Esophagus squamous epithelium (tissue), 5 donors: ENCODE measurements at regions not wholly inside any gene's neighbourhood (a gene's known extent, or its start where the extent isn't known, plus 50 kb on each side); places are given as distances from the start of the nearest gene placed in this dataset.

Source experiments
- DNase-seq: peaks from one replicate; lab custom pipeline; 2025; lab: John Stamatoyannopoulos, UW
- H3K27ac ChIP-seq, 4 donors: fragments of 200-600 bp; sonication (generic); one replicate each; pipeline ENCODE4 v1.5.1; 2016 to 2019; ENCODE audit warnings: mild to moderate bottlenecking in 1 of 4
- H3K27me3 ChIP-seq, 4 donors: fragments of 200-600 bp; sonication (generic); 1 replicate in 3 of 4; 2 replicates in 1 of 4; pipeline versions ENCODE4 v1.5.1 to v1.6.0; 2017 to 2021; ENCODE audit warnings: antibody characterized with exemption in 1 of 4
- H3K36me3 ChIP-seq, 3 donors: fragments of 200-600 bp; sonication (generic); one replicate each; pipeline ENCODE4 v1.5.1; 2016 to 2019
- H3K4me1 ChIP-seq, 3 donors: fragments of 200-600 bp; sonication (generic); one replicate each; pipeline ENCODE4 v1.5.1; 2017 to 2019
- H3K4me3 ChIP-seq, 4 donors: fragments of 200-600 bp; sonication (generic); 1 replicate in 3 of 4; 2 replicates in 1 of 4; pipeline ENCODE4 v1.5.1; 2016 to 2019; ENCODE audit warnings: mild to moderate bottlenecking in 2 of 4, moderate library complexity in 1 of 4
- H3K9me3 ChIP-seq, 3 donors: fragments of 200-600 bp; sonication (generic); one replicate each; pipeline ENCODE4 v1.5.1; 2016 to 2019
- CTCF ChIP-seq, 6 experiments: fragments of 450-650 bp in 4 of 6; fragments of 200-600 bp in 2 of 6; sonication (generic) in 2 of 6; IDR thresholded peaks; one replicate each; pipeline ENCODE4 v1.5.1; 2016 to 2019; ENCODE audit warnings: antibody characterized with exemption in 6 of 6, mild to moderate bottlenecking in 4 of 6, moderate library complexity in 4 of 6
- POLR2A ChIP-seq, 4 donors: fragments of 450-650 bp; IDR thresholded peaks; one replicate each; pipeline ENCODE4 v1.6.1; 2017; ENCODE audit warnings: antibody characterized with exemption in 4 of 4, mild to moderate bottlenecking in 4 of 4, moderate library complexity in 3 of 4
- WGBS, 2 donors: methylation state at CpG; one replicate each; pipeline ENCODE4 v1.1.5; 2018; 5-methylcytosine and 5-hydroxymethylcytosine counted together
- intact Hi-C: fragments of 100-400 bp; cut with DNase I; formaldehyde crosslinking; loops from one replicate; pipeline ENCODE4 v1.15.0; 2022
- donor health status: DM: yes; HTN: yes; CAD: no.

GRCh38 chr2:138902239-138902871 lies 122.2 kb upstream of the NXPH2 start:
- no peaks in the 10 kb centered on the region for H3K27me3 ChIP-seq
- H3K27ac ChIP-seq = no peak overlapping the region
- H3K4me1 ChIP-seq = no peaks in the 10 kb centered on the region
- intact Hi-C loops = no loop called here
- no peaks in the 10 kb centered on the region for H3K36me3 ChIP-seq
- DNase-seq = no peak
- no peak overlapping the region for H3K4me3 ChIP-seq
- TF ChIP-seq POLR2A (IDR thresholded peaks at IDR 0.05) (no peak), CTCF (IDR thresholded peaks at IDR 0.05) (no peak)
- WGBS, 2 donors = 93 to 96% methylated on average over 9 to 17 of the region's 29 CpGs
- H3K9me3 ChIP-seq = no peaks in the 10 kb centered on the region

DNA sequence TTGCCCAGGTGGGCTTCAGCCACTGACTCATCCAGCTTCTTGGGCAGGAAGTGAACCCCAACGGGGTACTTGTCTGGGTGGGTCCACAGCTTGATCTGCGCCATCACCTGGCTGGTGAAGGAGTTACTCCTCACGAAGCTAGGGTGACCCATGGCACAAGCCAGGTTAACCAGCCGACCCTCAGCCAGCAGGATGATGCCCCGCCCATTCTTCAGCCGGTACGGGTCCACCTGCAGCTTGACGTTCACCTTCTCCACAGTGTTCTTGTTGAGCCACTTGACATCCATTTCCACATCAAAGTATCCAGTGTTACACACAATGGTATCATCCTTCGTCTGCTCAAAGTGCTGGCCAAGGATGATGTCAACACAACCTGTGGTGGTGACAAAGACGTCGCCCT lies 121.3 kb upstream of the NXPH2 start:
- DNase-seq = no peak
- WGBS, 2 donors = 87 to 92% methylated on average over 10 to 11 of the region's 11 CpGs
- Histone ChIP-seq H3K4me1 (no peaks in the 10 kb centered on the region), H3K27ac (no peak overlapping the region), H3K4me3 (no peak overlapping the region), H3K27me3 (no peaks in the 10 kb centered on the region), H3K36me3 (no peaks in the 10 kb centered on the region), H3K9me3 (no peaks in the 10 kb centered on the region)
- TF ChIP-seq POLR2A (IDR thresholded peaks at IDR 0.05) (no peak), CTCF (IDR thresholded peaks at IDR 0.05) (no peak)
- intact Hi-C loops = no loop called here

GRCh38 chr2:138898855-138899254 lies 118.7 kb upstream of the NXPH2 start:
- Histone ChIP-seq H3K9me3 (no peaks in the 10 kb centered on the region), H3K36me3 (no peaks in the 10 kb centered on the region), H3K27me3 (no peaks in the 10 kb centered on the region), H3K4me3 (no peak overlapping the region), H3K27ac (no peak overlapping the region), H3K4me1 (no peaks in the 10 kb centered on the region)
- intact Hi-C loops = no loop called here
- no peak for DNase-seq
- TF ChIP-seq POLR2A (IDR thresholded peaks at IDR 0.05) = no peak
- no peak for TF ChIP-seq CTCF (IDR thresholded peaks at IDR 0.05)

- TF ChIP-seq POLR2A (IDR thresholded peaks at IDR 0.05) (no peak), CTCF (IDR thresholded peaks at IDR 0.05) (no peak)
- Histone ChIP-seq H3K4me1 (no peaks in the 10 kb centered on the region), H3K27ac (no peak overlapping the region), H3K9me3 (no peaks in the 10 kb centered on the region), H3K4me3 (no peak overlapping the region), H3K36me3 (no peaks in the 10 kb centered on the region), H3K27me3 (no peaks in the 10 kb centered on the region)
- 79 to 90% methylated on average over 12 of the region's 12 CpGs for WGBS, 2 donors
- DNase-seq = no peak
- intact Hi-C loops = no loop called here
Measured at GRCh38 chr2:138897274-138897673, 117.1 kb upstream of the NXPH2 start.

DNA sequence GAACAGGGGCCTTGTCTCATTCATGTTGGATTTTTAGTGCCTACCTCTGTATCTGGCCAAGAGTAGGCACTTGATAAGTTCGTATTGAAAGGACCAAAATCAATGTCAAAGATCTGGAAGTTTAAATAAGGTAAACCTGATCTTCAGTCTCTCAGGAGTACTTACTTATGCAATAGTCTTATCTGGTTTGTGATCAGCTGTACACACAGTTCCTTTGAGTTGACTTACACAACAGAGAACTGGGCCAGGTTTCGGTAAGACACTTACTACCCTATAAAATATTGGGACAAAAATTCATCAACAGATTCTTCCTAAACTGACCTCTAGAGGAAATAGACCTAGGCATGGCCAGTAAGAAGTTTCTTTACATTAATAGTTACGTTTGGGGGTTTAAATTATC lies 113.6 kb upstream of the NXPH2 start:
- no peaks in the 10 kb centered on the region for H3K9me3 ChIP-seq
- no peaks in the 10 kb centered on the region for H3K27me3 ChIP-seq
- no peak for DNase-seq
- no peak overlapping the region for H3K27ac ChIP-seq
- no peaks in the 10 kb centered on the region for H3K36me3 ChIP-seq
- TF ChIP-seq POLR2A (IDR thresholded peaks at IDR 0.05) = no peak
- no peak for TF ChIP-seq CTCF (IDR thresholded peaks at IDR 0.05)
- no peak overlapping the region for H3K4me3 ChIP-seq
- intact Hi-C loops = no loop called here
- WGBS, 2 donors = 27 to 48% methylated on average over 3 of the region's 3 CpGs
- no peaks in the 10 kb centered on the region for H3K4me1 ChIP-seq
